Upper lobe of left lung (tissue), 6 donors: ENCODE measurements at regions not wholly inside any gene's neighbourhood (a gene's known extent, or its start where the extent isn't known, plus 50 kb on each side); places are given as distances from the start of the nearest gene placed in this dataset.

ENCODE experiments used
- ATAC-seq, 2 donors: fragments of 200-7000 bp; cut with Tn5 transposase; one replicate each; pipeline ENCODE4 v1.9.1; 2022; ENCODE audit warnings: mild to moderate bottlenecking in 2 of 2, moderate library complexity in 2 of 2; ENCODE audit not compliant: low FRiP score in 2 of 2
- DNase-seq, 2 donors: peaks; one replicate each; pipeline ENCODE4 v3.0.0-alpha.2; 2019 to 2020
- H3K27ac ChIP-seq, 4 donors: fragments of 200-600 bp; sonication (generic); one replicate each; pipeline ENCODE4 v1.5.1; 2016 to 2019
- H3K27me3 ChIP-seq, 4 donors: fragments of 200-600 bp; sonication (generic); one replicate each; pipeline ENCODE4 v1.5.1; 2017 to 2019
- H3K36me3 ChIP-seq, 4 donors: fragments of 200-600 bp; sonication (generic); one replicate each; pipeline ENCODE4 v1.5.1; 2016 to 2019
- H3K4me1 ChIP-seq, 4 donors: fragments of 200-600 bp; sonication (generic); one replicate each; pipeline ENCODE4 v1.5.1; 2018 to 2019
- H3K4me3 ChIP-seq, 4 donors: fragments of 200-600 bp; sonication (generic); one replicate each; pipeline ENCODE4 v1.5.1; 2017 to 2019; ENCODE audit warnings: mild to moderate bottlenecking in 2 of 4, moderate library complexity in 1 of 4
- H3K9me3 ChIP-seq, 4 donors: fragments of 200-600 bp; sonication (generic); one replicate each; pipeline ENCODE4 v1.5.1; 2018 to 2019
- CTCF ChIP-seq, 6 experiments: fragments of 450-650 bp in 4 of 6; fragments of 200-600 bp in 2 of 6; sonication (generic) in 2 of 6; IDR thresholded peaks; one replicate each; pipeline ENCODE4 v1.5.1; 2016 to 2019; ENCODE audit warnings: antibody characterized with exemption in 6 of 6
- EP300 ChIP-seq, 4 donors: sonication (generic); formaldehyde crosslinking; IDR thresholded peaks; one replicate each; pipeline ENCODE4 v1.5.1; 2017; ENCODE audit warnings: antibody characterized with exemption in 4 of 4, control low read depth in 2 of 4
- POLR2A ChIP-seq, 4 donors: fragments of 450-650 bp; IDR thresholded peaks; one replicate each; pipeline ENCODE4 v1.5.1; 2016 to 2017; ENCODE audit warnings: antibody characterized with exemption in 4 of 4, mild to moderate bottlenecking in 2 of 4
- POLR2AphosphoS5 ChIP-seq, 2 donors: sonication (generic); formaldehyde crosslinking; IDR thresholded peaks; one replicate each; pipeline ENCODE4 v1.5.1; 2017; ENCODE audit warnings: antibody characterized with exemption in 2 of 2
- WGBS, 2 donors: methylation state at CpG; one replicate each; pipeline ENCODE4 v1.1.5; 2017 to 2018; 5-methylcytosine and 5-hydroxymethylcytosine counted together
- donor health status: DM: no; HTN: no; CAD: no; lungs with moderate emphysema.
- donor health status: DM: no; HTN: yes; CAD: no; lungs with severe emphysema.

DNA sequence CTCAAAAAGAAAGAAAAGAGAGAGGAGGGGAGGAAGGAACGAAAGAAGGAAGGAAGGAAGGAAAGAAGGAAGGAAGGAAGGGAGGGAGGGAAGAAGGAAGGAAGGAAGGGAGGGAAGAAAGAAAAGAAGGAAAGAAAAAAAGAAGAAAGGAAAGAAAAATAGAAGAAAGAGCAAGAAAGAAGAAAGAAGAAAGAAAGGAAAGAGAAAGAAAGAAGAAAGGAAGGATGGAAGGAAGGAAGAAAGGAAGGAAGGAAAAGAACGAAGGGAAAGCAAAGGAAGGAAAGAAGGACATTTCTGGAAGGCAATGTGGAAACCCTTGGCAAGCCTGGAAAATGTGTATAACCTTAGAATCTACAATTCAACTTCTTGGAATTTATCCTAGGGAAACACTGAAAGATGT, 150.4 kb upstream of the LHX1 start:
- Histone ChIP-seq H3K27ac (no peak overlapping the region), H3K4me1 (no peaks in the 10 kb centered on the region), H3K36me3 (no peaks in the 10 kb centered on the region), H3K9me3 (no peaks in the 10 kb centered on the region), H3K4me3 (no peak overlapping the region), H3K27me3 (no peaks in the 10 kb centered on the region)
- TF ChIP-seq POLR2AphosphoS5 (IDR thresholded peaks at IDR 0.05) (no peak), POLR2A (IDR thresholded peaks at IDR 0.05) (no peak), EP300 (IDR thresholded peaks at IDR 0.05) (no peak), CTCF (IDR thresholded peaks at IDR 0.05) (no peak)
- 73 to 80% methylated on average over 1 to 2 of the region's 2 CpGs for WGBS, 2 donors
- ATAC-seq (no peak), DNase-seq (no peak)

DNA sequence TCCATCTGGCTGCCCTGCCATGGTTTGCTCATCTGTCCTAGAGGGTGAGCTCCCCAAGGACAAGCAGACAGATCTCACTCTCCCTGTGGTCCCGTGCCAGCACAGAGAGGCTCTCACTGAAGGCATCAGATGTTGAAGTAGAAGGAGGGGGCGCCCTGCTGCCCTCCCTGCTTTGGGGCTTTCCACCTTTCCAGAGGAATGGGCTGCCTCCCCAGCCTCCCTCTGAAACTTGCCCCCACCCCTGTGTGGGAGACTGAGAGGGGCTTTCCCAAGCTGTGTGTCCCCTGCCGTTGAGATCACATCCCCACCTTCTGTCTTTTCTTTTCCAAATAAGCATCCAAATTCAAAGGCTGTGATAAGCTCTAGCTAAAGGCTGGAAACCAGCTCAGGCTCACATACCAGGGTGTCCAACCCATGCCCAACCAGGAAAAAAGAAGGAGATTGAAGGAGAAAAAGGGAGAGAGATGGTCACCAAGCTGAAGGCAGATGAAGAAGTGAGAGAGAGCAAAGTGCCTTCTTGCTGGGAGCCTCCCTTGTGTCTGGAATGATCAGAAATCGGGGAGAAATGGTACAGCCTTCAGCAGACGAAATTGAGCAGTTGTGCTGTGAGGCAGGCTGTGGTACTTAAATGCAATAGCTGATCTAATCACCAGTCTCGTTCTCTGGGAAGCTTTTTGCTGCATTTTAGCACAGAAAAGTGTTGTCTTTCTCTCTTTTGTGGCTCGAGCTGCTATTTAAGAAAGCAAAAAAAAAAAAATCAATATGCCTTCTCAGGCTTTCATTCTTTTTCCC, 145.9 kb upstream of the LHX1 start:
- H3K36me3 ChIP-seq: no peaks in the 10 kb centered on the region
- TF ChIP-seq EP300 (IDR thresholded peaks at IDR 0.05): no peak
- no peak for TF ChIP-seq POLR2A (IDR thresholded peaks at IDR 0.05)
- TF ChIP-seq POLR2AphosphoS5 (IDR thresholded peaks at IDR 0.05): no peak
- TF ChIP-seq CTCF (IDR thresholded peaks at IDR 0.05): no peak
- DNase-seq (no peak), ATAC-seq (no peak)
- H3K9me3 ChIP-seq: no peaks in the 10 kb centered on the region
- H3K4me3 ChIP-seq: no peak overlapping the region
- no peak overlapping the region for H3K27ac ChIP-seq
- 17 to 18% methylated on average over 5 to 7 of the region's 7 CpGs for WGBS, 2 donors
- no peaks in the 10 kb centered on the region for H3K4me1 ChIP-seq
- H3K27me3 ChIP-seq: no peaks in the 10 kb centered on the region

DNA sequence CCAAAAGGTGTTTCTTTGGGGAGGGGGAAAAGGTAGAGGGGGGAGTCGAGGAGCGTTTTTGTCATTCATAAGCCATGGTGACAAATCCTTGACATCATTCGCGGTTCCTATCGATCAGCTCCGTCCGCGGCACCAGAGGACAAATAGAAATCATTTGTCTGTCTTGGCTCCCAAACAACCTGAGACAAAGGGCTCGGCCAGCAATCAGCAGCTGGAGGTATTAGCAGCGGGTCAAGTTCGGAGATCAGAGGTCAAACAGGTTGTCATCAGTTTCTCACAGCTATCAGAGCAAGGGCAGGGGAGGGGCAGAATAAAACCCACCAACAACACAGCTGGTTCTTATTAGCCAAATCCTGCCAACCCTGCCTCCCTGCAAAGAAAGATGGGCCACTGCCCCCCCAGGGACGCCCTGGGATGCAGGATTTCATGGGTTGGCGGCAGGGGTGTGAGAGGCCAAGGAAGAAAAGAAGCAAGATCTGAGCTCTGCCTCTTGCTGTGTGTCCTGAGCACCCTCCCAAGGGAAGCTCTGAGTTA, 145.3 kb upstream of the LHX1 start:
- H3K27ac ChIP-seq: no peak overlapping the region
- no peaks in the 10 kb centered on the region for H3K9me3 ChIP-seq
- H3K4me3 ChIP-seq: no peak overlapping the region
- no peak for ATAC-seq
- no peaks in the 10 kb centered on the region for H3K27me3 ChIP-seq
- no peak for TF ChIP-seq EP300 (IDR thresholded peaks at IDR 0.05)
- no peak for TF ChIP-seq POLR2A (IDR thresholded peaks at IDR 0.05)
- TF ChIP-seq POLR2AphosphoS5 (IDR thresholded peaks at IDR 0.05): no peak
- TF ChIP-seq CTCF (IDR thresholded peaks at IDR 0.05): no peak
- no peaks in the 10 kb centered on the region for H3K36me3 ChIP-seq
- no peaks in the 10 kb centered on the region for H3K4me1 ChIP-seq
- DNase-seq: no peak
- 27 to 44% methylated on average over 13 of the region's 13 CpGs for WGBS, 2 donors

GRCh38 chr17:36792849-36793248, 144.4 kb upstream of the LHX1 start:
- 85 to 89% methylated on average over 5 of the region's 5 CpGs for WGBS, 2 donors
- no peaks in the 10 kb centered on the region for H3K4me1 ChIP-seq
- ATAC-seq: no peak
- TF ChIP-seq POLR2AphosphoS5 (IDR thresholded peaks at IDR 0.05): no peak
- TF ChIP-seq POLR2A (IDR thresholded peaks at IDR 0.05): no peak
- TF ChIP-seq EP300 (IDR thresholded peaks at IDR 0.05): no peak
- no peak for TF ChIP-seq CTCF (IDR thresholded peaks at IDR 0.05)
- no peaks in the 10 kb centered on the region for H3K36me3 ChIP-seq
- H3K9me3 ChIP-seq: no peaks in the 10 kb centered on the region
- no peak overlapping the region for H3K4me3 ChIP-seq
- DNase-seq: no peak
- no peak overlapping the region for H3K27ac ChIP-seq
- H3K27me3 ChIP-seq: no peaks in the 10 kb centered on the region

DNA sequence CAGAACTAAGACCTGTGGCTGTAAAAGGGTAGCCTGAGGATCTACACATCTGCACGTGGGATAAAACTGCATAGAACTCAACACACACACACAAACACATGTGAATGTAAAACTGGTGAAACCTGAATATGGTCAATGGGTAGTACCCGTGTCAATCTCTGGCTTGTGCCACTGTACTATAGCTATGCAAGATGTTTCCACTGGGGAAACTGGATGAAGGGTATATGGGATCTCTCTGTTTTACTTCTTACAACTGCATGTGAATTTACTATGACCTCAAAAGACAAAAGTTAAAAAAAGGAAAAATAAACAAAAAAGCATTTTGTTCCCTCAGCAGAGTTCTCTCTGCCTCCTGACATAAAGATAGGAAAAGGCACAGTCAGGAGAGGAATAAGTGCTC, 143.3 kb upstream of the LHX1 start:
- H3K9me3 ChIP-seq: no peaks in the 10 kb centered on the region
- no peak overlapping the region for H3K4me3 ChIP-seq
- H3K36me3 ChIP-seq: no peaks in the 10 kb centered on the region
- WGBS, 2 donors: 76 to 82% methylated on average over 2 of the region's 2 CpGs
- ATAC-seq (no peak), DNase-seq (no peak)
- TF ChIP-seq EP300 (IDR thresholded peaks at IDR 0.05) (no peak), POLR2A (IDR thresholded peaks at IDR 0.05) (no peak), POLR2AphosphoS5 (IDR thresholded peaks at IDR 0.05) (no peak), CTCF (IDR thresholded peaks at IDR 0.05) (no peak)
- no peaks in the 10 kb centered on the region for H3K27me3 ChIP-seq
- no peaks in the 10 kb centered on the region for H3K4me1 ChIP-seq
- H3K27ac ChIP-seq: no peak overlapping the region
